ENCODE measurements at regions not wholly inside any gene's neighbourhood (a gene's known extent, or its start where the extent isn't known, plus 50 kb on each side); places are given as distances from the start of the nearest gene placed in this dataset.

- Histone ChIP-seq H4K20me1 (ENCODE audit: control insufficient read depth, insufficient read depth, low read length, poor library complexity, severe bottlenecking) (no peaks in the 10 kb centered on the region), H3K79me2 (ENCODE audit: control insufficient read depth, insufficient read depth, low read length) (no peaks in the 10 kb centered on the region)
- POLR2A ChIA-PET = no interaction called here
Measured at GRCh38 chr5:91641730-91642350, 258.7 kb upstream of the ARRDC3 start.

GRCh38 chr5:91639744-91640143, 256.6 kb upstream of the ARRDC3 start:
- DNase-seq = no peak
- Mint-ChIP-seq H3K4me1 (no peaks in the 10 kb centered on the region), H3K4me3 (no peak overlapping the region), H3K27me3 (no peaks in the 10 kb centered on the region), H3K27ac (no peak overlapping the region), H3K9me3 (ENCODE audit: insufficient read depth) (no peaks in the 10 kb centered on the region)
- Histone ChIP-seq H3K9ac (ENCODE audit: low read length) (no peak overlapping the region), H3K4me2 (replicated peaks; ENCODE audit: low read depth, low read length, poor library complexity, severe bottlenecking) (no peak overlapping the region), H3K4me3 (ENCODE audit: control extremely low read depth in 1 of 5, extremely low read depth in 1 of 5, insufficient read depth in 1 of 5, low read depth in 2 of 5, low read length in 4 of 5) (no peak overlapping the region), H3K79me2 (ENCODE audit: control insufficient read depth, insufficient read depth, low read length) (no peaks in the 10 kb centered on the region), H3K9me3 (ENCODE audit: control extremely low read depth in 1 of 3, control insufficient read depth in 2 of 3, insufficient read depth in 1 of 3, low read length in 2 of 3) (no peaks in the 10 kb centered on the region), H3K27me3 (replicated peaks in 1 of 4; ENCODE audit: control extremely low read depth in 1 of 4, control insufficient read depth in 3 of 4, insufficient read depth in 4 of 4, low read length in 3 of 4) (no peaks in the 10 kb centered on the region), H3K4me1 (ENCODE audit: control insufficient read depth in 2 of 2, insufficient read depth in 2 of 2, low read length in 2 of 2) (no peaks in the 10 kb centered on the region), H3K36me3 (replicated peaks in 1 of 2; ENCODE audit: control extremely low read depth in 1 of 2, control insufficient read depth in 1 of 2, extremely low read depth in 1 of 2, insufficient read depth in 2 of 2, low read length in 1 of 2) (no peaks in the 10 kb centered on the region), H2AFZ (ENCODE audit: insufficient read depth, low read depth, low read length, poor library complexity, severe bottlenecking) (no peak overlapping the region), H4K20me1 (ENCODE audit: control insufficient read depth, insufficient read depth, low read length, poor library complexity, severe bottlenecking) (no peaks in the 10 kb centered on the region), H3K27ac (ENCODE audit: low read length in 2 of 2) (no peak overlapping the region)
- intact Hi-C loops (cut with micrococcal nuclease) = no loop called here
- WGBS (ENCODE audit: insufficient coverage) = no CpG with 5 or more reads among the region's 3 CpGs
- ChIA-PET CTCF (interaction anchor here (2.7 kb wide), 1 partner anchor 12 kb away, joined by 10 read pairs; no protein-coding TSS in a partner anchor), POLR2A (no interaction called here)
- TF ChIP-seq CTCF (IDR thresholded peaks at IDR 0.05) (no peak), EZH2 (IDR thresholded peaks at IDR 0.05; ENCODE audit: borderline replicate concordance, insufficient read depth, low read depth, low read length, poor library complexity, severe bottlenecking) (no peak)
- ATAC-seq (ENCODE audit: low read depth) = no peak

More at GRCh38 chr5:91641730-91642350, 258.7 kb upstream of the ARRDC3 start:
- CTCF ChIA-PET = interaction anchor here (1.1 to 2.7 kb wide), 5 partner anchors 8 to 776 kb away, joined by 3 to 10 read pairs (median 3); no protein-coding TSS in a partner anchor
- ATAC-seq (ENCODE audit: low read depth) (no peak), DNase-seq (peak; percentile 29)
- no peaks in the 10 kb centered on the region for H3K4me1 ChIP-seq (ENCODE audit: control insufficient read depth in 2 of 2, insufficient read depth in 2 of 2, low read length in 2 of 2)
- no peak overlapping the region for H3K4me3 ChIP-seq (ENCODE audit: control extremely low read depth in 1 of 5, extremely low read depth in 1 of 5, insufficient read depth in 1 of 5, low read depth in 2 of 5, low read length in 4 of 5)
- no peaks in the 10 kb centered on the region for H3K9me3 Mint-ChIP-seq (ENCODE audit: insufficient read depth)
- no peak overlapping the region for H3K4me2 ChIP-seq (replicated peaks; ENCODE audit: low read depth, low read length, poor library complexity, severe bottlenecking)
- H3K27me3 Mint-ChIP-seq = no peaks in the 10 kb centered on the region
- no peak overlapping the region for H3K9ac ChIP-seq (ENCODE audit: low read length)
- H3K27me3 ChIP-seq (replicated peaks in 1 of 4; ENCODE audit: control extremely low read depth in 1 of 4, control insufficient read depth in 3 of 4, insufficient read depth in 4 of 4, low read length in 3 of 4) = no peaks in the 10 kb centered on the region
- H3K36me3 ChIP-seq (replicated peaks in 1 of 2; ENCODE audit: control extremely low read depth in 1 of 2, control insufficient read depth in 1 of 2, extremely low read depth in 1 of 2, insufficient read depth in 2 of 2, low read length in 1 of 2) = no peaks in the 10 kb centered on the region
- no peaks in the 10 kb centered on the region for H3K9me3 ChIP-seq (ENCODE audit: control extremely low read depth in 1 of 3, control insufficient read depth in 2 of 3, insufficient read depth in 1 of 3, low read length in 2 of 3)
- H2AFZ ChIP-seq (ENCODE audit: insufficient read depth, low read depth, low read length, poor library complexity, severe bottlenecking) = no peak overlapping the region
- H3K27ac Mint-ChIP-seq = no peak overlapping the region
- intact Hi-C loops (cut with micrococcal nuclease) = no loop called here
- no CpG with 5 or more reads among the region's 2 CpGs for WGBS (ENCODE audit: insufficient coverage)
- no peak overlapping the region for H3K27ac ChIP-seq (ENCODE audit: low read length in 2 of 2)
- H3K4me1 Mint-ChIP-seq = no peaks in the 10 kb centered on the region
- TF ChIP-seq CTCF (IDR thresholded peaks at IDR 0.05) = peak; percentile 80
- no peak for TF ChIP-seq EZH2 (IDR thresholded peaks at IDR 0.05; ENCODE audit: borderline replicate concordance, insufficient read depth, low read depth, low read length, poor library complexity, severe bottlenecking)
- H3K4me3 Mint-ChIP-seq = no peak overlapping the region

Measured in B cell (primary cell).